H1 (cell line): ENCODE measurements at regions not wholly inside any gene's neighbourhood (a gene's known extent, or its start where the extent isn't known, plus 50 kb on each side); places are given as distances from the start of the nearest gene placed in this dataset.

Experiments
- CTCF ChIA-PET: fragments of 300-600 bp; sonication (Branson Sonifier 250); formaldehyde crosslinking; loops from one replicate; lab custom pipeline; 2021; ENCODE audit not compliant: partially characterized antibody; lab: Charles Lee
- POLR2A ChIA-PET: fragments of 300-600 bp; sonication (Branson Sonifier 250); formaldehyde crosslinking; loops from one replicate; lab custom pipeline; 2021; ENCODE audit warnings: inconsistent platforms; ENCODE audit not compliant: partially characterized antibody; lab: Charles Lee
- DNase-seq, 2 experiments: peaks; one replicate each; pipeline versions ENCODE4 v3.0.0 to v3.0.0-alpha.2; 2010 to 2022; ENCODE audit warnings: low spot score in 2 of 2, low read depth in 1 of 2, mixed read lengths in 1 of 2
- FAIRE-seq: peaks from 2 replicates; lab custom pipeline; 2011; peaks lifted over from hg19 to GRCh38; lab: Jason Lieb, UNC
- H2AFZ ChIP-seq: 2 replicates; pipeline ENCODE4 v1.8.1; 2012; ENCODE audit warnings: low read length, inconsistent platforms
- H2AK5ac ChIP-seq: 2 replicates; pipeline ENCODE4 v1.6.1; 2013; ENCODE audit warnings: low read depth, low read length
- H2BK120ac ChIP-seq: replicated peaks from 2 replicates; pipeline ENCODE3; 2013; ENCODE audit warnings: low read depth, low read length, inconsistent platforms
- H2BK12ac ChIP-seq: 2 replicates; pipeline ENCODE4 v1.6.1; 2013; ENCODE audit warnings: low read depth, low read length
- H2BK15ac ChIP-seq: 2 replicates; pipeline ENCODE4 v1.6.1; 2013; ENCODE audit warnings: low read length
- H2BK20ac ChIP-seq: 2 replicates; pipeline ENCODE4 v1.6.1; 2013; ENCODE audit warnings: low read length
- H2BK5ac ChIP-seq: 2 replicates; pipeline ENCODE4 v1.6.1; 2013; ENCODE audit warnings: low read depth, low read length
- H3K14ac ChIP-seq: 2 replicates; pipeline ENCODE4 v1.6.1; 2013; ENCODE audit warnings: inconsistent platforms; ENCODE audit not compliant: insufficient read length
- H3K18ac ChIP-seq: 2 replicates; pipeline ENCODE4 v1.6.1; 2013; ENCODE audit warnings: low read length; ENCODE audit errors: extremely low read depth
- H3K23ac ChIP-seq: 2 replicates; pipeline ENCODE4 v1.6.1; 2013; ENCODE audit warnings: inconsistent platforms; ENCODE audit not compliant: insufficient read length
- H3K23me2 ChIP-seq: 2 replicates; pipeline ENCODE4 v1.6.1; 2013; ENCODE audit warnings: low read depth, low read length
- H3K27ac ChIP-seq: 2 replicates; pipeline ENCODE4 v1.6.1; 2011; ENCODE audit warnings: low read depth, low read length, inconsistent platforms
- H3K27me3 ChIP-seq, 4 experiments: replicated peaks in 1 of 4; 1 replicate in 1 of 4; 2 replicates in 3 of 4; pipeline versions ENCODE4 v1.6.1 to v1.8.1; 2011 to 2013; ENCODE audit warnings: low read length in 3 of 4, mild to moderate bottlenecking in 3 of 4, inconsistent platforms in 2 of 4, mixed read lengths in 2 of 4, moderate library complexity in 1 of 4; ENCODE audit not compliant: control insufficient read depth in 3 of 4, insufficient read depth in 3 of 4; ENCODE audit errors: extremely low read depth in 1 of 4
- H3K36me3 ChIP-seq, 4 experiments: 2 replicates each; pipeline versions ENCODE4 v1.6.1 to v1.8.1; 2011 to 2013; ENCODE audit warnings: mild to moderate bottlenecking in 4 of 4, low read length in 3 of 4, moderate library complexity in 2 of 4, control low read depth in 1 of 4, inconsistent platforms in 1 of 4; ENCODE audit not compliant: insufficient read depth in 4 of 4, control insufficient read depth in 2 of 4
- H3K4ac ChIP-seq: replicated peaks from 2 replicates; pipeline ENCODE3; 2013; ENCODE audit warnings: low read length, low read depth, mixed read lengths, inconsistent platforms; ENCODE audit not compliant: insufficient read length
- H3K4me1 ChIP-seq, 4 experiments: replicated peaks in 1 of 4; 1 replicate in 1 of 4; 2 replicates in 3 of 4; pipeline versions ENCODE4 v1.6.1 to v1.8.1; 2011 to 2013; ENCODE audit warnings: low read length in 3 of 4, inconsistent platforms in 2 of 4, mixed read lengths in 1 of 4; ENCODE audit not compliant: insufficient read depth in 4 of 4, control insufficient read depth in 3 of 4
- H3K4me2 ChIP-seq, 2 experiments: 2 replicates each; pipeline versions ENCODE4 v1.6.1 to v1.8.1; 2011 to 2013; ENCODE audit warnings: low read depth in 2 of 2, low read length in 2 of 2, control low read depth in 1 of 2, inconsistent platforms in 1 of 2, mild to moderate bottlenecking in 1 of 2; ENCODE audit not compliant: insufficient read depth in 1 of 2
- H3K4me3 ChIP-seq, 4 experiments: fragments of 200-600, 300-600 bp in 1 of 4; sonication (generic), shearing (Covaris generic), sonication (Bioruptor Twin) in 1 of 4; 2 replicates each; pipeline versions ENCODE4 v1.5.1 to v1.8.1; 2011 to 2016; ENCODE audit warnings: low read length in 4 of 4, low read depth in 3 of 4, control low read depth in 2 of 4, inconsistent platforms in 2 of 4, mild to moderate bottlenecking in 2 of 4, mixed read lengths in 1 of 4, moderate library complexity in 1 of 4; ENCODE audit not compliant: insufficient read depth in 2 of 4; ENCODE audit errors: extremely low read depth in 1 of 4
- H3K56ac ChIP-seq: replicated peaks from 2 replicates; pipeline ENCODE3; 2013; ENCODE audit warnings: low read depth, mild to moderate bottlenecking, mixed read lengths, low read length, inconsistent platforms; ENCODE audit not compliant: insufficient read length
- H3K79me1 ChIP-seq: 2 replicates; pipeline ENCODE4 v1.6.1; 2013; ENCODE audit warnings: low read depth, low read length, control low read depth
- H3K79me2 ChIP-seq, 2 experiments: 2 replicates each; pipeline versions ENCODE4 v1.6.1 to v1.8.1; 2012 to 2013; ENCODE audit warnings: low read length in 2 of 2, mild to moderate bottlenecking in 2 of 2, inconsistent platforms in 1 of 2; ENCODE audit not compliant: insufficient read depth in 2 of 2, control insufficient read depth in 1 of 2
- H3K9ac ChIP-seq, 4 experiments: replicated peaks in 1 of 4; 1 replicate in 1 of 4; 2 replicates in 3 of 4; pipeline versions ENCODE4 v1.6.1 to v1.8.1; 2011 to 2013; ENCODE audit warnings: low read depth in 3 of 4, low read length in 3 of 4, control low read depth in 2 of 4, mild to moderate bottlenecking in 2 of 4, moderate library complexity in 2 of 4, inconsistent platforms in 1 of 4; ENCODE audit errors: extremely low read depth in 1 of 4
- H3K9me3 ChIP-seq, 2 experiments: 2 replicates each; pipeline versions ENCODE4 v1.6.1 to v1.8.1; 2012 to 2013; ENCODE audit warnings: mild to moderate bottlenecking in 2 of 2, moderate library complexity in 2 of 2, control low read depth in 1 of 2, inconsistent platforms in 1 of 2, low read depth in 1 of 2, low read length in 1 of 2, mixed read lengths in 1 of 2; ENCODE audit not compliant: insufficient read depth in 2 of 2
- H4K20me1 ChIP-seq, 2 experiments: replicated peaks in 1 of 2; 2 replicates each; pipeline versions ENCODE3 to v1.8.1; 2011 to 2013; ENCODE audit warnings: inconsistent platforms in 2 of 2, low read length in 2 of 2, mild to moderate bottlenecking in 1 of 2; ENCODE audit not compliant: insufficient read depth in 2 of 2, control insufficient read depth in 1 of 2
- H4K5ac ChIP-seq: 2 replicates; pipeline ENCODE4 v1.6.1; 2013; ENCODE audit warnings: low read length, low read depth, mixed read lengths, inconsistent platforms; ENCODE audit not compliant: insufficient read length
- H4K8ac ChIP-seq: 2 replicates; pipeline ENCODE4 v1.8.0; 2013; ENCODE audit warnings: mild to moderate bottlenecking, moderate library complexity, low read length, inconsistent platforms; ENCODE audit not compliant: insufficient read depth; ENCODE audit errors: extremely low read depth
- H4K91ac ChIP-seq: replicated peaks from 2 replicates; pipeline ENCODE3; 2013; ENCODE audit warnings: low read length, mixed read lengths, inconsistent platforms; ENCODE audit not compliant: insufficient read length
- HDAC6 ChIP-seq: IDR thresholded peaks from one replicate; pipeline ENCODE4 v1.7.1; 2012; ENCODE audit warnings: low read depth, mild to moderate bottlenecking, inconsistent platforms, low read length, moderate library complexity
- POU5F1 ChIP-seq: IDR thresholded peaks from 2 replicates; pipeline ENCODE4 v1.6.1; 2011; ENCODE audit warnings: low read depth, mild to moderate bottlenecking, low read length, moderate library complexity
- SP4 ChIP-seq: IDR thresholded peaks from 2 replicates; pipeline ENCODE4 v1.6.1; 2012; ENCODE audit warnings: low read length, inconsistent platforms
- WGBS, 2 experiments: shearing (Covaris generic) in 1 of 2; methylation state at CpG; one replicate each; pipeline versions ENCODE4 v1.1.6 to v1.1.7; 2013 to 2015; ENCODE audit warnings: low lambda C conversion rate in 2 of 2, mixed read lengths in 2 of 2, inconsistent platforms in 1 of 2, low coverage in 1 of 2, missing lambda C conversion rate in 1 of 2; ENCODE audit not compliant: insufficient replicate concordance in 2 of 2, insufficient coverage in 1 of 2, insufficient read length in 1 of 2; ENCODE audit errors: extremely low coverage in 1 of 2, missing lambda C conversion rate in 1 of 2; 5-methylcytosine and 5-hydroxymethylcytosine counted together
- TF ChIP-seq, protein P1 (sequence below): IDR thresholded peaks from 2 replicates; pipeline ENCODE4 v1.6.1; 2012; ENCODE audit warnings: inconsistent platforms

DNA sequence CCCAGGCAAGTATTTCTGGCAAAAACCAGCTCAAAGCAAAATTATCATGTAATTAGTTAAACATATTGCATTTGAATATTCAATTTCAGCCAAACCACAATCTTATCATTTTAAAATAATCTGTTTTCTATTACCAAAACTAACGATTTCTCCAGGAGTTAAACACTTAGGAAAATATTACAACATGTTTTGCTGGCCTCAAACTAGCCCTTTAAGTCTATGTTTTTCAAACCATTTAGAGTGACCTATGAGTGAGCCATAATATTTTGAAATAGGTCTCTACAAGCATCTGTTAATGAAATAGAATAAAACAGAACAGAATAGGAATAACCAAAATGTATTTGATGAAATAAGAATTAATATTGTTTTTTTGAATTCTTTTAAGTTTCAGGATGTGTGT, 370.9 kb downstream of the COL12A1 start:
- no peak overlapping the region for H2AK5ac ChIP-seq
- H3K27ac ChIP-seq: no peak overlapping the region
- no peaks in the 10 kb centered on the region for H3K36me3 ChIP-seq
- DNase-seq: no peak
- H4K91ac ChIP-seq: no peak overlapping the region
- FAIRE-seq: no peak
- no peak overlapping the region for H2BK120ac ChIP-seq
- H3K14ac ChIP-seq: no peak overlapping the region
- no peaks in the 10 kb centered on the region for H3K79me1 ChIP-seq
- H3K23ac ChIP-seq: no peak overlapping the region
- H3K23me2 ChIP-seq: no peaks in the 10 kb centered on the region; the same call in 1 of the 2 replicates
- no peak overlapping the region for H3K4me3 ChIP-seq
- H3K56ac ChIP-seq: no peak overlapping the region
- TF ChIP-seq HDAC6 (no peak), SP4 (no peak), POU5F1 (no peak)
- TF ChIP-seq, protein P1, sequence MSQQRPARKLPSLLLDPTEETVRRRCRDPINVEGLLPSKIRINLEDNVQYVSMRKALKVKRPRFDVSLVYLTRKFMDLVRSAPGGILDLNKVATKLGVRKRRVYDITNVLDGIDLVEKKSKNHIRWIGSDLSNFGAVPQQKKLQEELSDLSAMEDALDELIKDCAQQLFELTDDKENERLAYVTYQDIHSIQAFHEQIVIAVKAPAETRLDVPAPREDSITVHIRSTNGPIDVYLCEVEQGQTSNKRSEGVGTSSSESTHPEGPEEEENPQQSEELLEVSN: no peak
- H2BK20ac ChIP-seq: no peak overlapping the region
- no peaks in the 10 kb centered on the region for H3K4me1 ChIP-seq
- H2AFZ ChIP-seq: no peak overlapping the region
- no peak overlapping the region for H3K4me2 ChIP-seq
- H3K4ac ChIP-seq: no peak overlapping the region
- no peak overlapping the region for H2BK12ac ChIP-seq
- H4K20me1 ChIP-seq: no peaks in the 10 kb centered on the region
- H2BK15ac ChIP-seq: no peak overlapping the region
- H3K9ac ChIP-seq: no peak overlapping the region
- no peaks in the 10 kb centered on the region for H3K79me2 ChIP-seq
- no peak overlapping the region for H3K18ac ChIP-seq
- ChIA-PET POLR2A (no interaction called here), CTCF (no interaction called here)
- H4K5ac ChIP-seq: no peak overlapping the region
- H3K27me3 ChIP-seq: no peaks in the 10 kb centered on the region
- 89% methylated on average over 1 of the region's 1 CpG; no CpG with 5 or more reads in 1 of the 2 experiments for WGBS, 2 experiments
- no peak overlapping the region for H4K8ac ChIP-seq
- no peaks in the 10 kb centered on the region; a peak in 1 of 4 replicates for H3K9me3 ChIP-seq
- no peak overlapping the region for H2BK5ac ChIP-seq
